ENCODE measurements at regions not wholly inside any gene's neighbourhood (a gene's known extent, or its start where the extent isn't known, plus 50 kb on each side); places are given as distances from the start of the nearest gene placed in this dataset.

GRCh38 chr2:100208141-100208770 is 65.9 kb upstream of the AFF3 start:
- no peak for DNase-seq
- H3K27me3 ChIP-seq: no peaks in the 10 kb centered on the region
- H3K4me3 ChIP-seq: no peak overlapping the region
- peaks cover 0 to 6% (median under 1%) of the 10 kb centered on the region in 4 donors for H3K4me1 ChIP-seq
- no peaks in the 10 kb centered on the region for H3K36me3 ChIP-seq
- ATAC-seq: no peak
- H3K27ac ChIP-seq: no peak overlapping the region
- H3K9me3 ChIP-seq: no peaks in the 10 kb centered on the region
- TF ChIP-seq POLR2A (IDR thresholded peaks at IDR 0.05) (no peak), CTCF (IDR thresholded peaks at IDR 0.05) (no peak)
- intact Hi-C loops (cut with DNase I): no loop called here
- WGBS (ENCODE audit: insufficient coverage, low coverage, low lambda C conversion rate, missing lambda C conversion rate): 75% methylated on average over 8 of the region's 13 CpGs

GRCh38 chr2:100207411-100207885 is 65.1 kb upstream of the AFF3 start:
- TF ChIP-seq CTCF (IDR thresholded peaks at IDR 0.05): no peak
- Histone ChIP-seq H3K4me1 (no peaks in the 10 kb centered on the region), H3K27me3 (no peaks in the 10 kb centered on the region), H3K36me3 (no peaks in the 10 kb centered on the region), H3K4me3 (no peak overlapping the region), H3K9me3 (no peaks in the 10 kb centered on the region), H3K27ac (no peak overlapping the region)
- intact Hi-C loops (cut with DNase I): no loop called here
- WGBS (ENCODE audit: insufficient coverage, low coverage, low lambda C conversion rate, missing lambda C conversion rate): 84% methylated on average over 3 of the region's 6 CpGs
- ATAC-seq (no peak), DNase-seq (no peak)

- no peaks in the 10 kb centered on the region for H3K27me3 ChIP-seq
- intact Hi-C loops (cut with DNase I): no loop called here
- ATAC-seq: no peak
- H3K9me3 ChIP-seq: no peaks in the 10 kb centered on the region
- no peak for DNase-seq
- no peaks in the 10 kb centered on the region for H3K36me3 ChIP-seq
- TF ChIP-seq POLR2A (IDR thresholded peaks at IDR 0.05) (no peak), CTCF (IDR thresholded peaks at IDR 0.05) (no peak)
- no peak overlapping the region for H3K4me3 ChIP-seq
- 95% methylated on average over 3 of the region's 3 CpGs for WGBS (ENCODE audit: insufficient coverage, low coverage, low lambda C conversion rate, missing lambda C conversion rate)
- H3K4me1 ChIP-seq: no peaks in the 10 kb centered on the region
- H3K27ac ChIP-seq: no peak overlapping the region
Observed at GRCh38 chr2:100206731-100207255, 64.4 kb upstream of the AFF3 start.

GRCh38 chr2:100205174-100205573 is 62.8 kb upstream of the AFF3 start:
- intact Hi-C loops (cut with DNase I): no loop called here
- no peaks in the 10 kb centered on the region for H3K4me1 ChIP-seq
- H3K9me3 ChIP-seq: no peaks in the 10 kb centered on the region
- ATAC-seq (no peak), DNase-seq (no peak)
- no peaks in the 10 kb centered on the region for H3K27me3 ChIP-seq
- no peak overlapping the region for H3K27ac ChIP-seq
- no peak for TF ChIP-seq POLR2A (IDR thresholded peaks at IDR 0.05)
- TF ChIP-seq CTCF (IDR thresholded peaks at IDR 0.05): no peak
- no peaks in the 10 kb centered on the region for H3K36me3 ChIP-seq
- 68% methylated on average over 5 of the region's 7 CpGs for WGBS (ENCODE audit: insufficient coverage, low coverage, low lambda C conversion rate, missing lambda C conversion rate)
- H3K4me3 ChIP-seq: no peak overlapping the region
